Esophagus squamous epithelium (tissue), 5 donors: ENCODE measurements at regions not wholly inside any gene's neighbourhood (a gene's known extent, or its start where the extent isn't known, plus 50 kb on each side); places are given as distances from the start of the nearest gene placed in this dataset.
"Not testable (repeated sequence)": the region's sequence is repeated elsewhere in the genome, so short reads cannot be mapped to it uniquely, and the experiment has no call there.

ENCODE experiments used
- DNase-seq: peaks from one replicate; lab custom pipeline; 2025; lab: John Stamatoyannopoulos, UW
- H3K27ac ChIP-seq, 4 donors: fragments of 200-600 bp; sonication (generic); one replicate each; pipeline ENCODE4 v1.5.1; 2016 to 2019; ENCODE audit warnings: mild to moderate bottlenecking in 1 of 4
- H3K27me3 ChIP-seq, 4 donors: fragments of 200-600 bp; sonication (generic); 1 replicate in 3 of 4; 2 replicates in 1 of 4; pipeline versions ENCODE4 v1.5.1 to v1.6.0; 2017 to 2021; ENCODE audit warnings: antibody characterized with exemption in 1 of 4
- H3K36me3 ChIP-seq, 3 donors: fragments of 200-600 bp; sonication (generic); one replicate each; pipeline ENCODE4 v1.5.1; 2016 to 2019
- H3K4me1 ChIP-seq, 3 donors: fragments of 200-600 bp; sonication (generic); one replicate each; pipeline ENCODE4 v1.5.1; 2017 to 2019
- H3K4me3 ChIP-seq, 4 donors: fragments of 200-600 bp; sonication (generic); 1 replicate in 3 of 4; 2 replicates in 1 of 4; pipeline ENCODE4 v1.5.1; 2016 to 2019; ENCODE audit warnings: mild to moderate bottlenecking in 2 of 4, moderate library complexity in 1 of 4
- H3K9me3 ChIP-seq, 3 donors: fragments of 200-600 bp; sonication (generic); one replicate each; pipeline ENCODE4 v1.5.1; 2016 to 2019
- CTCF ChIP-seq, 6 experiments: fragments of 450-650 bp in 4 of 6; fragments of 200-600 bp in 2 of 6; sonication (generic) in 2 of 6; IDR thresholded peaks; one replicate each; pipeline ENCODE4 v1.5.1; 2016 to 2019; ENCODE audit warnings: antibody characterized with exemption in 6 of 6, mild to moderate bottlenecking in 4 of 6, moderate library complexity in 4 of 6
- POLR2A ChIP-seq, 4 donors: fragments of 450-650 bp; IDR thresholded peaks; one replicate each; pipeline ENCODE4 v1.6.1; 2017; ENCODE audit warnings: antibody characterized with exemption in 4 of 4, mild to moderate bottlenecking in 4 of 4, moderate library complexity in 3 of 4
- WGBS, 2 donors: methylation state at CpG; one replicate each; pipeline ENCODE4 v1.1.5; 2018; 5-methylcytosine and 5-hydroxymethylcytosine counted together
- intact Hi-C: fragments of 100-400 bp; cut with DNase I; formaldehyde crosslinking; loops from one replicate; pipeline ENCODE4 v1.15.0; 2022
- donor health status: DM: yes; HTN: yes; CAD: no.

- no peaks in the 10 kb centered on the region for H3K36me3 ChIP-seq
- TF ChIP-seq POLR2A (IDR thresholded peaks at IDR 0.05) = no peak
- H3K4me1 ChIP-seq = no peaks in the 10 kb centered on the region
- peaks cover 0 to 3% (median 0%) of the 10 kb centered on the region in 4 donors for H3K27me3 ChIP-seq
- DNase-seq = no peak
- WGBS, 2 donors = 39 to 48% methylated on average over 2 of the region's 2 CpGs
- H3K4me3 ChIP-seq = no peak overlapping the region
- intact Hi-C loops = no loop called here
- peaks cover 0 to 9% (median 8%) of the 10 kb centered on the region in 3 donors for H3K9me3 ChIP-seq
- no peak overlapping the region for H3K27ac ChIP-seq
Measured at GRCh38 chr1:166766942-166767341, 72.3 kb upstream of the POGK start.

- H3K4me3 ChIP-seq, H3K4me1 ChIP-seq, H3K9me3 ChIP-seq, intact Hi-C loops, H3K27ac ChIP-seq, H3K36me3 ChIP-seq, DNase-seq, H3K27me3 ChIP-seq: not testable (repeated sequence)
- 70% methylated on average over 2 of the region's 4 CpGs; no CpG with 5 or more reads in 1 of the 2 donors for WGBS, 2 donors
Measured at GRCh38 chr1:166784646-166785045, 54.6 kb upstream of the POGK start.

GRCh38 chr1:166785987-166786386, 53.3 kb upstream of the POGK start:
- Histone ChIP-seq H3K9me3 (no peaks in the 10 kb centered on the region), H3K4me3 (no peak overlapping the region), H3K4me1 (no peaks in the 10 kb centered on the region), H3K36me3 (no peaks in the 10 kb centered on the region), H3K27me3 (peaks cover 0 to 10% (median 0%) of the 10 kb centered on the region in 4 donors), H3K27ac (no peak overlapping the region)
- TF ChIP-seq CTCF (IDR thresholded peaks at IDR 0.05) (no peak), POLR2A (IDR thresholded peaks at IDR 0.05) (no peak)
- 86 to 100% methylated on average over 1 of the region's 1 CpG for WGBS, 2 donors
- DNase-seq = no peak
- intact Hi-C loops = no loop called here

GRCh38 chr1:166789286-166789685, 50.0 kb upstream of the POGK start:
- H3K36me3 ChIP-seq = no peaks in the 10 kb centered on the region
- 42 to 45% methylated on average over 3 of the region's 3 CpGs for WGBS, 2 donors
- DNase-seq = no peak
- H3K27me3 ChIP-seq = peaks cover 0 to 10% (median 0%) of the 10 kb centered on the region in 4 donors
- H3K9me3 ChIP-seq = no peaks in the 10 kb centered on the region
- TF ChIP-seq CTCF (IDR thresholded peaks at IDR 0.05) = no peak
- no peak for TF ChIP-seq POLR2A (IDR thresholded peaks at IDR 0.05)
- H3K4me1 ChIP-seq = no peaks in the 10 kb centered on the region
- H3K4me3 ChIP-seq = no peak overlapping the region
- H3K27ac ChIP-seq = no peak overlapping the region
- intact Hi-C loops = no loop called here
